ENCODE measurements at regions not wholly inside any gene's neighbourhood (a gene's known extent, or its start where the extent isn't known, plus 50 kb on each side); places are given as distances from the start of the nearest gene placed in this dataset.

DNA sequence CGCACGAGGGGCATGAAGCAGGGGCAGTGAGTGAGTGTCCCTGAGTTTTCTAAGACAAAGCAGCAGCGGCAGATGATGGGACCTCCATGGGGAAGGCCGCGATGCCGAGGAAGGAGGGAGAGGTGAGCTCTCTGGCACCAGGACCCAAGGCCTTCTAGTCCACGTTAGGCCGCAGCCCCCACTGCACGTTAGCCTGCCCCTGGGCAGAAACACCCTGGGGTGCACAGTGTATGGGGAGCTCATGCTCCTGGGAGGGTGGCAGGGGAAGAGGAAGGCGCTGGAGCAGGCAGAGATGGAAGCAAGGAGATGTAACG lies 97.3 kb upstream of the IKZF1 start (continued):
- TF ChIP-seq TCF7 (CRISPR knock-in tag; IDR thresholded peaks at IDR 0.05; ENCODE audit: low read depth): no peak
- no peak for TF ChIP-seq SP1 (CRISPR knock-in tag; conservative IDR thresholded peaks at IDR 0.05)

DNA sequence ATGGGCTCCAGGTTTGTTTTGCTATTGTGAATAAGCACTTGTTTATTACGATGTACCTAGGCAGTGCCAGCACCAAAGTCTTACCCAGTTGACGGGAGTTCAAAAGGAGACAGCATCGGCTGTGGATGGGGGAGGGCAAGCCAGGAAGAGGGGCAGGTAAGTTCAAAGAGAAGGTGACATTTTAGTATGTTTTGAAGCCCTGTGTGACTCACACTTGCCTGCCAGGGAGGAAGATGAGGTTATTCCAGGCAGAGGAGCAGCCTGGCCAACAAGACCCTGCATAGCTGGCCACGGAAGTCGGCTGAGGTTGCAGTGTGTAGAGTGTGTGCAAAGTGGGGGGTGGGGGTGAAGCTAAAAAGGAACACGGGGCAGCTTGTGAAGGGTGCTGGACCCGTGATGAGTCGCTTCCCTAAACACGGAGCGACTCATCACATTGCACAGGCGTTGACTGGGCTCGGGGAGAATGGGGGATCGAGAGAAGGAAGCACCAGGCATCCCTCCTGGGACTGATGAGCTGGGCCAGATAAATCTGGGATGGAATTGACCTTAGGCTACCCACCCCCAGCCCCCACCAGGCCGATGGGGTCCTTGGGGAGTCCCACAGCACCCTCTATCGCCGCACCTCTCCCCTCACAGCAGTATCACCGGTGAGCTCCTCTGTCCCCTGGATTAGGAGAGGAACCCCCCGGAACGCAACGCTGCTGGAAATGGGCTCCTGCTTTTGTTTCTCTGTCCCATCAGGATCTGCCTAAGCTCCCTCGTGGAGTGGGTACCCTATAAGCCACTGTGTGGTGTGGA lies 97.9 kb upstream of the IKZF1 start:
- no peak for ATAC-seq
- CTCF ChIA-PET: interaction anchor here (1.2 to 1.7 kb wide), 3 partner anchors 72 to 160 kb away, joined by 3 to 6 read pairs (median 4); no protein-coding TSS in a partner anchor

DNA sequence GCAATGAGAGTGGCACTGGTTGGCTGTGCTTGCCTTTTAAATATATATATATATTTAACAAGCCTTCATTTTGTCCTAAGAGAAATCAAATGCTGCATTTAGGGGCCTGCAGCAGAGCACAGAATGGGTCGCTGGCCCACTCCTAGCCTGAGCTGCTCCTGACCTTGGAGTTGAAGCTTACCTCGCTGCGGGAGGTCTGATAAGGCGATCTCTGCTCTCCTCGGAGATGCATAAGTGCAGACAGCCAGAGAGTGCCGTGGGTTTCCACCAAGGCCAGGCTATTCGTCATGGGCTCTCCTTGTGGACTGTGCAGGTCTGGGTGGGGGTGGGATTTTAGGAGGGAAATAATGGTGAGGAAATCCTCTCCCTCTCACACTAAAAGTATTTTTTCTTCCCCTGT lies 99.5 kb upstream of the IKZF1 start:
- CTCF ChIA-PET: interaction anchor here (0.6 to 1.7 kb wide), 33 partner anchors 10 to 1268 kb away, joined by 3 to 26 read pairs (median 3); partner anchors contain the start of genes IKZF1 and ZPBP
- no peak overlapping the region for H3K4me3 Mint-ChIP-seq
- DNase-seq (ENCODE audit: low spot score): peak; percentile 24
- H3K4me1 Mint-ChIP-seq: peaks cover 12% of the 10 kb centered on the region
- H3K9me3 Mint-ChIP-seq: no peaks in the 10 kb centered on the region
- no peak overlapping the region for H3K27ac Mint-ChIP-seq
- POLR2A ChIA-PET: no interaction called here
- peak; percentile 58 for ATAC-seq
- H3K36me3 Mint-ChIP-seq: no peaks in the 10 kb centered on the region
- no peaks in the 10 kb centered on the region; the same call in 1 of the 2 replicates for H3K27me3 Mint-ChIP-seq (ENCODE audit: low read depth)
- TF ChIP-seq JAZF1 (CRISPR knock-in tag; IDR thresholded peaks at IDR 0.05) (no peak), NFE2L1 (CRISPR knock-in tag; IDR thresholded peaks at IDR 0.05) (no peak), NFYB (CRISPR knock-in tag; conservative IDR thresholded peaks at IDR 0.05; ENCODE audit: low read depth) (no peak), NFATC4 (CRISPR knock-in tag; IDR thresholded peaks at IDR 0.05) (no peak), RORB (CRISPR knock-in tag; IDR thresholded peaks at IDR 0.05) (no peak)
- TF ChIP-seq, protein P1, sequence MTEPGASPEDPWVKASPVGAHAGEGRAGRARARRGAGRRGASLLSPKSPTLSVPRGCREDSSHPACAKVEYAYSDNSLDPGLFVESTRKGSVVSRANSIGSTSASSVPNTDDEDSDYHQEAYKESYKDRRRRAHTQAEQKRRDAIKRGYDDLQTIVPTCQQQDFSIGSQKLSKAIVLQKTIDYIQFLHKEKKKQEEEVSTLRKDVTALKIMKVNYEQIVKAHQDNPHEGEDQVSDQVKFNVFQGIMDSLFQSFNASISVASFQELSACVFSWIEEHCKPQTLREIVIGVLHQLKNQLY (CRISPR knock-in tag; IDR thresholded peaks at IDR 0.05): no peak
- TF ChIP-seq, protein P2, sequence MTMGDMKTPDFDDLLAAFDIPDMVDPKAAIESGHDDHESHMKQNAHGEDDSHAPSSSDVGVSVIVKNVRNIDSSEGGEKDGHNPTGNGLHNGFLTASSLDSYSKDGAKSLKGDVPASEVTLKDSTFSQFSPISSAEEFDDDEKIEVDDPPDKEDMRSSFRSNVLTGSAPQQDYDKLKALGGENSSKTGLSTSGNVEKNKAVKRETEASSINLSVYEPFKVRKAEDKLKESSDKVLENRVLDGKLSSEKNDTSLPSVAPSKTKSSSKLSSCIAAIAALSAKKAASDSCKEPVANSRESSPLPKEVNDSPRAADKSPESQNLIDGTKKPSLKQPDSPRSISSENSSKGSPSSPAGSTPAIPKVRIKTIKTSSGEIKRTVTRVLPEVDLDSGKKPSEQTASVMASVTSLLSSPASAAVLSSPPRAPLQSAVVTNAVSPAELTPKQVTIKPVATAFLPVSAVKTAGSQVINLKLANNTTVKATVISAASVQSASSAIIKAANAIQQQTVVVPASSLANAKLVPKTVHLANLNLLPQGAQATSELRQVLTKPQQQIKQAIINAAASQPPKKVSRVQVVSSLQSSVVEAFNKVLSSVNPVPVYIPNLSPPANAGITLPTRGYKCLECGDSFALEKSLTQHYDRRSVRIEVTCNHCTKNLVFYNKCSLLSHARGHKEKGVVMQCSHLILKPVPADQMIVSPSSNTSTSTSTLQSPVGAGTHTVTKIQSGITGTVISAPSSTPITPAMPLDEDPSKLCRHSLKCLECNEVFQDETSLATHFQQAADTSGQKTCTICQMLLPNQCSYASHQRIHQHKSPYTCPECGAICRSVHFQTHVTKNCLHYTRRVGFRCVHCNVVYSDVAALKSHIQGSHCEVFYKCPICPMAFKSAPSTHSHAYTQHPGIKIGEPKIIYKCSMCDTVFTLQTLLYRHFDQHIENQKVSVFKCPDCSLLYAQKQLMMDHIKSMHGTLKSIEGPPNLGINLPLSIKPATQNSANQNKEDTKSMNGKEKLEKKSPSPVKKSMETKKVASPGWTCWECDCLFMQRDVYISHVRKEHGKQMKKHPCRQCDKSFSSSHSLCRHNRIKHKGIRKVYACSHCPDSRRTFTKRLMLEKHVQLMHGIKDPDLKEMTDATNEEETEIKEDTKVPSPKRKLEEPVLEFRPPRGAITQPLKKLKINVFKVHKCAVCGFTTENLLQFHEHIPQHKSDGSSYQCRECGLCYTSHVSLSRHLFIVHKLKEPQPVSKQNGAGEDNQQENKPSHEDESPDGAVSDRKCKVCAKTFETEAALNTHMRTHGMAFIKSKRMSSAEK (CRISPR knock-in tag; IDR thresholded peaks at IDR 0.05; ENCODE audit: borderline replicate concordance): no peak
- TF ChIP-seq, protein P3, sequence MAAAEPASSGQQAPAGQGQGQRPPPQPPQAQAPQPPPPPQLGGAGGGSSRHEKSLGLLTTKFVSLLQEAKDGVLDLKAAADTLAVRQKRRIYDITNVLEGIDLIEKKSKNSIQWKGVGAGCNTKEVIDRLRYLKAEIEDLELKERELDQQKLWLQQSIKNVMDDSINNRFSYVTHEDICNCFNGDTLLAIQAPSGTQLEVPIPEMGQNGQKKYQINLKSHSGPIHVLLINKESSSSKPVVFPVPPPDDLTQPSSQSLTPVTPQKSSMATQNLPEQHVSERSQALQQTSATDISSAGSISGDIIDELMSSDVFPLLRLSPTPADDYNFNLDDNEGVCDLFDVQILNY (CRISPR knock-in tag; IDR thresholded peaks at IDR 0.05): no peak

More for the DNA sequence above, 97.9 kb upstream of the IKZF1 start:
- Mint-ChIP-seq H3K27me3 (ENCODE audit: low read depth) (no peaks in the 10 kb centered on the region; the same call in 1 of the 2 replicates), H3K4me1 (peaks cover 12% of the 10 kb centered on the region), H3K4me3 (no peak overlapping the region), H3K9me3 (no peaks in the 10 kb centered on the region), H3K36me3 (no peaks in the 10 kb centered on the region), H3K27ac (no peak overlapping the region)
- no peak for DNase-seq (ENCODE audit: low spot score)
- TF ChIP-seq, protein P4, sequence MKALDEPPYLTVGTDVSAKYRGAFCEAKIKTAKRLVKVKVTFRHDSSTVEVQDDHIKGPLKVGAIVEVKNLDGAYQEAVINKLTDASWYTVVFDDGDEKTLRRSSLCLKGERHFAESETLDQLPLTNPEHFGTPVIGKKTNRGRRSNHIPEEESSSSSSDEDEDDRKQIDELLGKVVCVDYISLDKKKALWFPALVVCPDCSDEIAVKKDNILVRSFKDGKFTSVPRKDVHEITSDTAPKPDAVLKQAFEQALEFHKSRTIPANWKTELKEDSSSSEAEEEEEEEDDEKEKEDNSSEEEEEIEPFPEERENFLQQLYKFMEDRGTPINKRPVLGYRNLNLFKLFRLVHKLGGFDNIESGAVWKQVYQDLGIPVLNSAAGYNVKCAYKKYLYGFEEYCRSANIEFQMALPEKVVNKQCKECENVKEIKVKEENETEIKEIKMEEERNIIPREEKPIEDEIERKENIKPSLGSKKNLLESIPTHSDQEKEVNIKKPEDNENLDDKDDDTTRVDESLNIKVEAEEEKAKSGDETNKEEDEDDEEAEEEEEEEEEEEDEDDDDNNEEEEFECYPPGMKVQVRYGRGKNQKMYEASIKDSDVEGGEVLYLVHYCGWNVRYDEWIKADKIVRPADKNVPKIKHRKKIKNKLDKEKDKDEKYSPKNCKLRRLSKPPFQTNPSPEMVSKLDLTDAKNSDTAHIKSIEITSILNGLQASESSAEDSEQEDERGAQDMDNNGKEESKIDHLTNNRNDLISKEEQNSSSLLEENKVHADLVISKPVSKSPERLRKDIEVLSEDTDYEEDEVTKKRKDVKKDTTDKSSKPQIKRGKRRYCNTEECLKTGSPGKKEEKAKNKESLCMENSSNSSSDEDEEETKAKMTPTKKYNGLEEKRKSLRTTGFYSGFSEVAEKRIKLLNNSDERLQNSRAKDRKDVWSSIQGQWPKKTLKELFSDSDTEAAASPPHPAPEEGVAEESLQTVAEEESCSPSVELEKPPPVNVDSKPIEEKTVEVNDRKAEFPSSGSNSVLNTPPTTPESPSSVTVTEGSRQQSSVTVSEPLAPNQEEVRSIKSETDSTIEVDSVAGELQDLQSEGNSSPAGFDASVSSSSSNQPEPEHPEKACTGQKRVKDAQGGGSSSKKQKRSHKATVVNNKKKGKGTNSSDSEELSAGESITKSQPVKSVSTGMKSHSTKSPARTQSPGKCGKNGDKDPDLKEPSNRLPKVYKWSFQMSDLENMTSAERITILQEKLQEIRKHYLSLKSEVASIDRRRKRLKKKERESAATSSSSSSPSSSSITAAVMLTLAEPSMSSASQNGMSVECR (CRISPR knock-in tag; IDR thresholded peaks at IDR 0.05; ENCODE audit: borderline replicate concordance): no peak
- TF ChIP-seq ATF1 (CRISPR knock-in tag; IDR thresholded peaks at IDR 0.05) (no peak), JAZF1 (CRISPR knock-in tag; IDR thresholded peaks at IDR 0.05) (no peak), ZNF121 (CRISPR knock-in tag; IDR thresholded peaks at IDR 0.05) (no peak), MYBL2 (CRISPR knock-in tag; IDR thresholded peaks at IDR 0.05) (no peak)
- TF ChIP-seq, protein P5, sequence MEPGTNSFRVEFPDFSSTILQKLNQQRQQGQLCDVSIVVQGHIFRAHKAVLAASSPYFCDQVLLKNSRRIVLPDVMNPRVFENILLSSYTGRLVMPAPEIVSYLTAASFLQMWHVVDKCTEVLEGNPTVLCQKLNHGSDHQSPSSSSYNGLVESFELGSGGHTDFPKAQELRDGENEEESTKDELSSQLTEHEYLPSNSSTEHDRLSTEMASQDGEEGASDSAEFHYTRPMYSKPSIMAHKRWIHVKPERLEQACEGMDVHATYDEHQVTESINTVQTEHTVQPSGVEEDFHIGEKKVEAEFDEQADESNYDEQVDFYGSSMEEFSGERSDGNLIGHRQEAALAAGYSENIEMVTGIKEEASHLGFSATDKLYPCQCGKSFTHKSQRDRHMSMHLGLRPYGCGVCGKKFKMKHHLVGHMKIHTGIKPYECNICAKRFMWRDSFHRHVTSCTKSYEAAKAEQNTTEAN (CRISPR knock-in tag; IDR thresholded peaks at IDR 0.05): no peak
- TF ChIP-seq, protein P6, sequence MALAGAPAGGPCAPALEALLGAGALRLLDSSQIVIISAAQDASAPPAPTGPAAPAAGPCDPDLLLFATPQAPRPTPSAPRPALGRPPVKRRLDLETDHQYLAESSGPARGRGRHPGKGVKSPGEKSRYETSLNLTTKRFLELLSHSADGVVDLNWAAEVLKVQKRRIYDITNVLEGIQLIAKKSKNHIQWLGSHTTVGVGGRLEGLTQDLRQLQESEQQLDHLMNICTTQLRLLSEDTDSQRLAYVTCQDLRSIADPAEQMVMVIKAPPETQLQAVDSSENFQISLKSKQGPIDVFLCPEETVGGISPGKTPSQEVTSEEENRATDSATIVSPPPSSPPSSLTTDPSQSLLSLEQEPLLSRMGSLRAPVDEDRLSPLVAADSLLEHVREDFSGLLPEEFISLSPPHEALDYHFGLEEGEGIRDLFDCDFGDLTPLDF (CRISPR knock-in tag; IDR thresholded peaks at IDR 0.05): no peak
- TF ChIP-seq, protein P3 (CRISPR knock-in tag; IDR thresholded peaks at IDR 0.05): no peak
- POLR2A ChIA-PET: no interaction called here
